ENCODE measurements at regions not wholly inside any gene's neighbourhood (a gene's known extent, or its start where the extent isn't known, plus 50 kb on each side); places are given as distances from the start of the nearest gene placed in this dataset.

- no peak for TF ChIP-seq YY1 (IDR thresholded peaks at IDR 0.05; ENCODE audit: insufficient read depth, insufficient read length)
- TF ChIP-seq SUZ12 (IDR thresholded peaks at IDR 0.05; ENCODE audit: extremely low read depth, insufficient read depth, insufficient read length) = no peak
- TF ChIP-seq ZNF274 (IDR thresholded peaks at IDR 0.05; ENCODE audit: low read depth, low read length) = no peak
Measured at GRCh38 chr2:48885841-48886240, 130.3 kb upstream of the LHCGR start.

Measured in NT2/D1 (cell line).